K562 (cell line): ENCODE measurements at regions not wholly inside any gene's neighbourhood (a gene's known extent, or its start where the extent isn't known, plus 50 kb on each side); places are given as distances from the start of the nearest gene placed in this dataset.

Experiments used
- ZNF324 ChIP-seq: fragments of 250-450 bp; sonication (Bioruptor Pico); IDR thresholded peaks from 2 replicates; pipeline ENCODE4 v1.4.0; 2020; ENCODE audit warnings: mild to moderate bottlenecking
- TF ChIP-seq, protein P1 (sequence below), 2 experiments: fragments of 450-650 bp; formaldehyde crosslinking in 1 of 2; IDR thresholded peaks; 2 replicates each; pipeline versions ENCODE4 v1.4.0 to v1.6.1; 2014 to 2020; ENCODE audit warnings: mild to moderate bottlenecking in 2 of 2, borderline replicate concordance in 1 of 2, low read depth in 1 of 2
- TF ChIP-seq, protein P2 (sequence below): fragments of 250-450 bp; sonication (Bioruptor Pico); IDR thresholded peaks from 2 replicates; pipeline ENCODE4 v1.5.1; 2021; ENCODE audit warnings: mild to moderate bottlenecking

DNA sequence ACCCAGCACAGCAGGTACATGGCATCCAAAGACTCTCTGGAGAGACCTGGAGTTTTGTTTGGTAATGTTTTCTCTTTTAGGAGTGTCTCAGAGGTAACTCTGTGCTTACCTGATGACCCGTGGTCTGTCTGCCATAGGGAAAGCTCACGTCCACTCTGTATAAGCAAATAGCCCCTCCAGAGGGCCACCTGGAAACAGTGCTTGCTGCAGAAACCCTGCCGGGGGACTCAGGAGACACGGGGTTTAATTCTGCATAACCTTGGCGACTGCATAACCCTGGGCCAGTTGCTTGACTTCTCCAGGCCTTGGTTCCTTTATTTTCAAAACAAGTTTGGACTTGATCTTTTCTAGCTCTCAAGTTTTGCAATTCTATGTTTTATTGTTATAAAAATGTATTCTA, 187.2 kb upstream of the SOX1 start (continued):
- TF ChIP-seq ZNF324 (CRISPR knock-in tag), result no peak
- TF ChIP-seq, protein P1, sequence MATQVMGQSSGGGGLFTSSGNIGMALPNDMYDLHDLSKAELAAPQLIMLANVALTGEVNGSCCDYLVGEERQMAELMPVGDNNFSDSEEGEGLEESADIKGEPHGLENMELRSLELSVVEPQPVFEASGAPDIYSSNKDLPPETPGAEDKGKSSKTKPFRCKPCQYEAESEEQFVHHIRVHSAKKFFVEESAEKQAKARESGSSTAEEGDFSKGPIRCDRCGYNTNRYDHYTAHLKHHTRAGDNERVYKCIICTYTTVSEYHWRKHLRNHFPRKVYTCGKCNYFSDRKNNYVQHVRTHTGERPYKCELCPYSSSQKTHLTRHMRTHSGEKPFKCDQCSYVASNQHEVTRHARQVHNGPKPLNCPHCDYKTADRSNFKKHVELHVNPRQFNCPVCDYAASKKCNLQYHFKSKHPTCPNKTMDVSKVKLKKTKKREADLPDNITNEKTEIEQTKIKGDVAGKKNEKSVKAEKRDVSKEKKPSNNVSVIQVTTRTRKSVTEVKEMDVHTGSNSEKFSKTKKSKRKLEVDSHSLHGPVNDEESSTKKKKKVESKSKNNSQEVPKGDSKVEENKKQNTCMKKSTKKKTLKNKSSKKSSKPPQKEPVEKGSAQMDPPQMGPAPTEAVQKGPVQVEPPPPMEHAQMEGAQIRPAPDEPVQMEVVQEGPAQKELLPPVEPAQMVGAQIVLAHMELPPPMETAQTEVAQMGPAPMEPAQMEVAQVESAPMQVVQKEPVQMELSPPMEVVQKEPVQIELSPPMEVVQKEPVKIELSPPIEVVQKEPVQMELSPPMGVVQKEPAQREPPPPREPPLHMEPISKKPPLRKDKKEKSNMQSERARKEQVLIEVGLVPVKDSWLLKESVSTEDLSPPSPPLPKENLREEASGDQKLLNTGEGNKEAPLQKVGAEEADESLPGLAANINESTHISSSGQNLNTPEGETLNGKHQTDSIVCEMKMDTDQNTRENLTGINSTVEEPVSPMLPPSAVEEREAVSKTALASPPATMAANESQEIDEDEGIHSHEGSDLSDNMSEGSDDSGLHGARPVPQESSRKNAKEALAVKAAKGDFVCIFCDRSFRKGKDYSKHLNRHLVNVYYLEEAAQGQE (IDR thresholded peaks at IDR 0.05; ENCODE audit: borderline replicate concordance), result no peak
- TF ChIP-seq, protein P1 (CRISPR knock-in tag; IDR thresholded peaks at IDR 0.05; ENCODE audit: low read depth), result no peak
- TF ChIP-seq, protein P2, sequence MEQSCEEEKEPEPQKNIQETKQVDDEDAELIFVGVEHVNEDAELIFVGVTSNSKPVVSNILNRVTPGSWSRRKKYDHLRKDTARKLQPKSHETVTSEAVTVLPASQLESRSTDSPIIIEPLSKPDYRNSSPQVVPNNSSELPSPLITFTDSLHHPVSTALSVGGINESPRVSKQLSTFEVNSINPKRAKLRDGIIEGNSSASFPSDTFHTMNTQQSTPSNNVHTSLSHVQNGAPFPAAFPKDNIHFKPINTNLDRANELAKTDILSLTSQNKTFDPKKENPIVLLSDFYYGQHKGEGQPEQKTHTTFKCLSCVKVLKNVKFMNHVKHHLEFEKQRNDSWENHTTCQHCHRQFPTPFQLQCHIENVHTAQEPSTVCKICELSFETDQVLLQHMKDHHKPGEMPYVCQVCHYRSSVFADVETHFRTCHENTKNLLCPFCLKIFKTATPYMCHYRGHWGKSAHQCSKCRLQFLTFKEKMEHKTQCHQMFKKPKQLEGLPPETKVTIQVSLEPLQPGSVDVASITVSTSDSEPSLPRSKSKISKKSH, result no peak
